ENCODE measurements at regions not wholly inside any gene's neighbourhood (a gene's known extent, or its start where the extent isn't known, plus 50 kb on each side); places are given as distances from the start of the nearest gene placed in this dataset.

DNA sequence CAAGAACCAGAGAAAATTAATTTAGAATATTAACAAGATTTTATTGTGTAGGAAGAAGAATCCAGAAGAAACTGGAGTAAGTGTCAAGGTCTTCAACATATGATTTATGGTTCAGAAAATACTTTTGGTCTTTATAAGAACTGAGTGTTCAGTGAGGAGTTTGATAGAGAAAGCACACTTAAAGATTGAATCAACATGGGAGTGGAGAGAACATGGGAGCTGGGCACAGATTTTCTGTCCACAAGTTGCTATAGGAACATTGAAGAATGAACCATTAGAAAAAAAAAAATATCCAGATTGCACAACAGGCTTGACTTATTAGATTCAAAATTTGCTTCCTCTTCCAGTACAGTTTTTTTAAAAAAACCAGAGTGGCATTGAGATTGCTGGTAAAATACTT lies 601.2 kb upstream of the GNPDA2 start (continued):
- TF ChIP-seq, protein P1, sequence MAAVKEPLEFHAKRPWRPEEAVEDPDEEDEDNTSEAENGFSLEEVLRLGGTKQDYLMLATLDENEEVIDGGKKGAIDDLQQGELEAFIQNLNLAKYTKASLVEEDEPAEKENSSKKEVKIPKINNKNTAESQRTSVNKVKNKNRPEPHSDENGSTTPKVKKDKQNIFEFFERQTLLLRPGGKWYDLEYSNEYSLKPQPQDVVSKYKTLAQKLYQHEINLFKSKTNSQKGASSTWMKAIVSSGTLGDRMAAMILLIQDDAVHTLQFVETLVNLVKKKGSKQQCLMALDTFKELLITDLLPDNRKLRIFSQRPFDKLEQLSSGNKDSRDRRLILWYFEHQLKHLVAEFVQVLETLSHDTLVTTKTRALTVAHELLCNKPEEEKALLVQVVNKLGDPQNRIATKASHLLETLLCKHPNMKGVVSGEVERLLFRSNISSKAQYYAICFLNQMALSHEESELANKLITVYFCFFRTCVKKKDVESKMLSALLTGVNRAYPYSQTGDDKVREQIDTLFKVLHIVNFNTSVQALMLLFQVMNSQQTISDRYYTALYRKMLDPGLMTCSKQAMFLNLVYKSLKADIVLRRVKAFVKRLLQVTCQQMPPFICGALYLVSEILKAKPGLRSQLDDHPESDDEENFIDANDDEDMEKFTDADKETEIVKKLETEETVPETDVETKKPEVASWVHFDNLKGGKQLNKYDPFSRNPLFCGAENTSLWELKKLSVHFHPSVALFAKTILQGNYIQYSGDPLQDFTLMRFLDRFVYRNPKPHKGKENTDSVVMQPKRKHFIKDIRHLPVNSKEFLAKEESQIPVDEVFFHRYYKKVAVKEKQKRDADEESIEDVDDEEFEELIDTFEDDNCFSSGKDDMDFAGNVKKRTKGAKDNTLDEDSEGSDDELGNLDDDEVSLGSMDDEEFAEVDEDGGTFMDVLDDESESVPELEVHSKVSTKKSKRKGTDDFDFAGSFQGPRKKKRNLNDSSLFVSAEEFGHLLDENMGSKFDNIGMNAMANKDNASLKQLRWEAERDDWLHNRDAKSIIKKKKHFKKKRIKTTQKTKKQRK (IDR thresholded peaks at IDR 0.05; ENCODE audit: low read length): no peak
- no peak for TF ChIP-seq SP5 (CRISPR knock-in tag; IDR thresholded peaks at IDR 0.05; ENCODE audit: borderline replicate concordance, low read depth)

DNA sequence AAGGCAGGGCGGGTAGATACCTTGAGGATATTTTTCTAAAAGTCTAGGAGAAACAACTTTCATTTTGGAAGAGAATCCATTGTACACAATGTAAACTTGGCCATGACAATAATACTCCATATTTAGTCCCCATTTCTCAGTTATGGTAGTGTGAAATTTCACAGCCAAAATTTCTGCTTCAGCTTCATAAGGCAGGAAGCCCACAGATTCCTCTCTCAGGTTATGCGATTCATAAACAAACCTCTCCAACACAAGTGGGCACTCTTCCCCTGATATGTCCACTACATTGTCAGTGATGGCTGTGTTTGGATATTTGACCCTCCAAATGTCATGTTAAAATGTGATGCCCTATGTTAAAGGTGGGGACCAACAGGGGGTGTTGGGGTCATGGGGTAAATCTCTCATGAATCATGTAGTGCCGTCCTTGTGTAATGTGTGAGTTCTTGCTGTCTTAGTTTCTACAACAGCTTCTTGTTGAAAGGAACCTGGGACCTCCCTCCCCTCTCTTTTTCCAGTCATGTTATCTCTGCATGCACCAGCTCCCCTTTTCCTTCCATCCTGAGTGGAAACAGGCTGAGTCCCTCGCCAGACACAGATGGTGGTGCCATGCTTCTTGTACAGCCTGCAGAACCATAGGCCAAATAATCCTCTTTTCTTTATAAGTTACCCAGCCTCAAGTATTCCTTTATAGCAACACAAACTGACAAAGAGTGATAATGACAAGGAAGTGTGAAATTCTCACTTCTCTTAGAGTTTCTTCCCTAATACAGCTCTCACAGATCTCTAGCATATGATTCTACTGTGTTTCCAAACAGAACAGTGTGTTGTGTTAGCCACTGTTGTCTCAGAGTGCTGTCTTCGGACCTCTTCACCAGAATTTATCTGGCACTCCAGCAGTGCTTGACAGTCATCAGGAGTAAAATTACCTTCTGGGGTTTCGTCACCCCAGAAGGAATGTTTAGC lies 598.4 kb upstream of the GNPDA2 start:
- 9% methylated on average over 6 of the region's 6 CpGs for WGBS (ENCODE audit: low lambda C conversion rate)
- TF ChIP-seq, protein P2, sequence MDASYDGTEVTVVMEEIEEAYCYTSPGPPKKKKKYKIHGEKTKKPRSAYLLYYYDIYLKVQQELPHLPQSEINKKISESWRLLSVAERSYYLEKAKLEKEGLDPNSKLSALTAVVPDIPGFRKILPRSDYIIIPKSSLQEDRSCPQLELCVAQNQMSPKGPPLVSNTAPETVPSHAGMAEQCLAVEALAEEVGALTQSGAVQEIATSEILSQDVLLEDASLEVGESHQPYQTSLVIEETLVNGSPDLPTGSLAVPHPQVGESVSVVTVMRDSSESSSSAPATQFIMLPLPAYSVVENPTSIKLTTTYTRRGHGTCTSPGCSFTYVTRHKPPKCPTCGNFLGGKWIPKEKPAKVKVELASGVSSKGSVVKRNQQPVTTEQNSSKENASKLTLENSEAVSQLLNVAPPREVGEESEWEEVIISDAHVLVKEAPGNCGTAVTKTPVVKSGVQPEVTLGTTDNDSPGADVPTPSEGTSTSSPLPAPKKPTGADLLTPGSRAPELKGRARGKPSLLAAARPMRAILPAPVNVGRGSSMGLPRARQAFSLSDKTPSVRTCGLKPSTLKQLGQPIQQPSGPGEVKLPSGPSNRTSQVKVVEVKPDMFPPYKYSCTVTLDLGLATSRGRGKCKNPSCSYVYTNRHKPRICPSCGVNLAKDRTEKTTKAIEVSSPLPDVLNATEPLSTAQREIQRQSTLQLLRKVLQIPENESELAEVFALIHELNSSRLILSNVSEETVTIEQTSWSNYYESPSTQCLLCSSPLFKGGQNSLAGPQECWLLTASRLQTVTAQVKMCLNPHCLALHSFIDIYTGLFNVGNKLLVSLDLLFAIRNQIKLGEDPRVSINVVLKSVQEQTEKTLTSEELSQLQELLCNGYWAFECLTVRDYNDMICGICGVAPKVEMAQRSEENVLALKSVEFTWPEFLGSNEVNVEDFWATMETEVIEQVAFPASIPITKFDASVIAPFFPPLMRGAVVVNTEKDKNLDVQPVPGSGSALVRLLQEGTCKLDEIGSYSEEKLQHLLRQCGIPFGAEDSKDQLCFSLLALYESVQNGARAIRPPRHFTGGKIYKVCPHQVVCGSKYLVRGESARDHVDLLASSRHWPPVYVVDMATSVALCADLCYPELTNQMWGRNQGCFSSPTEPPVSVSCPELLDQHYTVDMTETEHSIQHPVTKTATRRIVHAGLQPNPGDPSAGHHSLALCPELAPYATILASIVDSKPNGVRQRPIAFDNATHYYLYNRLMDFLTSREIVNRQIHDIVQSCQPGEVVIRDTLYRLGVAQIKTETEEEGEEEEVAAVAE (CRISPR knock-in tag; IDR thresholded peaks at IDR 0.05; ENCODE audit: borderline replicate concordance): no peak
- TF ChIP-seq ZBTB20 (CRISPR knock-in tag; IDR thresholded peaks at IDR 0.05; ENCODE audit: borderline replicate concordance, low read depth): no peak
- TF ChIP-seq ZNF331 (CRISPR knock-in tag; IDR thresholded peaks at IDR 0.05): no peak
- no peak for TF ChIP-seq HHEX (CRISPR knock-in tag; IDR thresholded peaks at IDR 0.05)
- no peak for TF ChIP-seq ZSCAN31 (CRISPR knock-in tag; IDR thresholded peaks at IDR 0.05; ENCODE audit: low read depth)
- TF ChIP-seq ZNF678 (CRISPR knock-in tag; IDR thresholded peaks at IDR 0.05): no peak
- no peak for TF ChIP-seq ZNF891 (CRISPR knock-in tag; IDR thresholded peaks at IDR 0.05)
- no peak for TF ChIP-seq TBX3 (IDR thresholded peaks at IDR 0.05; ENCODE audit: borderline replicate concordance)
- TF ChIP-seq U2AF2 (IDR thresholded peaks at IDR 0.05; ENCODE audit: low read depth, low read length): no peak
- TF ChIP-seq ZNF296 (CRISPR knock-in tag; conservative IDR thresholded peaks at IDR 0.05): no peak
- TF ChIP-seq, protein P3, sequence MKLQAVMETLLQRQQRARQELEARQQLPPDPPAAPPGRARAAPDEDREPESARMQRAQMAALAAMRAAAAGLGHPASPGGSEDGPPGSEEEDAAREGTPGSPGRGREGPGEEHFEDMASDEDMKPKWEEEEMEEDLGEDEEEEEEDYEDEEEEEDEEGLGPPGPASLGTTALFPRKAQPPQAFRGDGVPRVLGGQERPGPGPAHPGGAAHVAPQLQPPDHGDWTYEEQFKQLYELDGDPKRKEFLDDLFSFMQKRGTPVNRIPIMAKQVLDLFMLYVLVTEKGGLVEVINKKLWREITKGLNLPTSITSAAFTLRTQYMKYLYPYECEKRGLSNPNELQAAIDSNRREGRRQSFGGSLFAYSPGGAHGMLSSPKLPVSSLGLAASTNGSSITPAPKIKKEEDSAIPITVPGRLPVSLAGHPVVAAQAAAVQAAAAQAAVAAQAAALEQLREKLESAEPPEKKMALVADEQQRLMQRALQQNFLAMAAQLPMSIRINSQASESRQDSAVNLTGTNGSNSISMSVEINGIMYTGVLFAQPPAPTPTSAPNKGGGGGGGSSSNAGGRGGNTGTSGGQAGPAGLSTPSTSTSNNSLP (IDR thresholded peaks at IDR 0.05; ENCODE audit: low read depth, low read length): no peak

More for the DNA sequence above, 598.4 kb upstream of the GNPDA2 start:
- DNase-seq (ENCODE audit: low spot score) (no peak), ATAC-seq (no peak), FAIRE-seq (no peak)
- Histone ChIP-seq H3K4me3 (replicated peaks in 1 of 3; ENCODE audit: insufficient read depth in 1 of 3, low read depth in 2 of 3, low read length in 3 of 3) (no peak overlapping the region), H3K27ac (ENCODE audit: extremely low read length, insufficient read depth, low read length) (no peak overlapping the region), H3K9ac (ENCODE audit: insufficient read depth, low read depth, low read length) (no peak overlapping the region), H3K9me3 (ENCODE audit: low read length) (peaks cover 61% of the 10 kb centered on the region), H2AFZ (ENCODE audit: low read length) (no peak overlapping the region), H3K4me2 (ENCODE audit: low read depth, low read length) (no peak overlapping the region), H3K36me3 (replicated peaks in 1 of 2; ENCODE audit: control insufficient read depth in 1 of 2, insufficient read depth in 2 of 2, low read length in 2 of 2) (no peaks in the 10 kb centered on the region), H3K27me3 (ENCODE audit: control insufficient read depth in 1 of 2, insufficient read depth in 2 of 2, low read length in 2 of 2) (no peaks in the 10 kb centered on the region), H3K4me1 (ENCODE audit: insufficient read depth, low read length) (no peaks in the 10 kb centered on the region), H4K20me1 (ENCODE audit: insufficient read depth, low read length) (no peaks in the 10 kb centered on the region), H3K79me2 (ENCODE audit: insufficient read depth, low read length) (no peaks in the 10 kb centered on the region)
- BruUV-seq (replicated peaks): no TSS peak
- ChIA-PET POLR2A (no interaction called here), CTCF (ENCODE audit: low intra/inter-chr PET ratio, low total read pairs) (no interaction called here)
- intact Hi-C loops (cut with micrococcal nuclease; ENCODE audit: unreplicated experiment) (no loop called here), in situ Hi-C loops (cut with HindIII; ENCODE audit: extremely low pct_ligation_motif_present, low pct_unique_long_range_greater_than_20kb) (no loop called here)

Data from HepG2 (cell line).